HL-60 (cell line): ENCODE measurements at regions not wholly inside any gene's neighbourhood (a gene's known extent, or its start where the extent isn't known, plus 50 kb on each side); places are given as distances from the start of the nearest gene placed in this dataset.

Experiments
- DNase-seq, 2 experiments: peaks; one replicate each; pipeline ENCODE4 v3.0.0-alpha.2; 2010 to 2020; ENCODE audit warnings: low read depth in 1 of 2, low spot score in 1 of 2
- H3K27ac ChIP-seq: fragments of 250-450 bp; sonication (Bioruptor Pico); replicated peaks from 2 replicates; pipeline ENCODE4 v1.5.1; 2020; ENCODE audit warnings: mild to moderate bottlenecking, moderate library complexity
- H3K27me3 ChIP-seq: fragments of 250-450 bp; sonication (Bioruptor Pico); 2 replicates; pipeline ENCODE4 v1.5.1; 2021; ENCODE audit warnings: mild to moderate bottlenecking, moderate library complexity; ENCODE audit not compliant: insufficient read depth, poor library complexity, severe bottlenecking
- H3K4me3 ChIP-seq: replicated peaks from 2 replicates; pipeline ENCODE4 v1.5.1; 2011; ENCODE audit warnings: mild to moderate bottlenecking, control low read depth, low read length; ENCODE audit not compliant: insufficient read depth
- GABPA ChIP-seq: IDR thresholded peaks from 2 replicates; pipeline ENCODE4 v1.6.1; 2012; ENCODE audit warnings: low read depth
- POLR2AphosphoS5 ChIP-seq: IDR thresholded peaks from 2 replicates; pipeline ENCODE4 v1.6.1; 2012; ENCODE audit warnings: low read depth
- REST ChIP-seq: IDR thresholded peaks from 2 replicates; pipeline ENCODE4 v1.6.1; 2012; ENCODE audit warnings: low read depth; ENCODE audit not compliant: insufficient replicate concordance
- SPI1 ChIP-seq: IDR thresholded peaks from 2 replicates; pipeline ENCODE4 v1.6.1; 2012; ENCODE audit warnings: low read depth, mild to moderate bottlenecking, borderline replicate concordance
- TF ChIP-seq, protein P1 (sequence below): IDR thresholded peaks from one replicate; pipeline ENCODE4 v1.5.1; 2011; ENCODE audit warnings: low read length, control low read depth, inconsistent platforms; ENCODE audit not compliant: insufficient read depth

- peaks cover 3% of the 10 kb centered on the region for H3K27me3 ChIP-seq
- no peak for DNase-seq
- no peak overlapping the region for H3K27ac ChIP-seq
- H3K4me3 ChIP-seq: no peak overlapping the region
- TF ChIP-seq SPI1 (no peak), REST (no peak), POLR2AphosphoS5 (no peak), GABPA (no peak)
- TF ChIP-seq, protein P1, sequence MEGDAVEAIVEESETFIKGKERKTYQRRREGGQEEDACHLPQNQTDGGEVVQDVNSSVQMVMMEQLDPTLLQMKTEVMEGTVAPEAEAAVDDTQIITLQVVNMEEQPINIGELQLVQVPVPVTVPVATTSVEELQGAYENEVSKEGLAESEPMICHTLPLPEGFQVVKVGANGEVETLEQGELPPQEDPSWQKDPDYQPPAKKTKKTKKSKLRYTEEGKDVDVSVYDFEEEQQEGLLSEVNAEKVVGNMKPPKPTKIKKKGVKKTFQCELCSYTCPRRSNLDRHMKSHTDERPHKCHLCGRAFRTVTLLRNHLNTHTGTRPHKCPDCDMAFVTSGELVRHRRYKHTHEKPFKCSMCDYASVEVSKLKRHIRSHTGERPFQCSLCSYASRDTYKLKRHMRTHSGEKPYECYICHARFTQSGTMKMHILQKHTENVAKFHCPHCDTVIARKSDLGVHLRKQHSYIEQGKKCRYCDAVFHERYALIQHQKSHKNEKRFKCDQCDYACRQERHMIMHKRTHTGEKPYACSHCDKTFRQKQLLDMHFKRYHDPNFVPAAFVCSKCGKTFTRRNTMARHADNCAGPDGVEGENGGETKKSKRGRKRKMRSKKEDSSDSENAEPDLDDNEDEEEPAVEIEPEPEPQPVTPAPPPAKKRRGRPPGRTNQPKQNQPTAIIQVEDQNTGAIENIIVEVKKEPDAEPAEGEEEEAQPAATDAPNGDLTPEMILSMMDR: no peak
Measured at GRCh38 chr13:73138638-73139491, 80.1 kb downstream of the KLF5 start.

DNA sequence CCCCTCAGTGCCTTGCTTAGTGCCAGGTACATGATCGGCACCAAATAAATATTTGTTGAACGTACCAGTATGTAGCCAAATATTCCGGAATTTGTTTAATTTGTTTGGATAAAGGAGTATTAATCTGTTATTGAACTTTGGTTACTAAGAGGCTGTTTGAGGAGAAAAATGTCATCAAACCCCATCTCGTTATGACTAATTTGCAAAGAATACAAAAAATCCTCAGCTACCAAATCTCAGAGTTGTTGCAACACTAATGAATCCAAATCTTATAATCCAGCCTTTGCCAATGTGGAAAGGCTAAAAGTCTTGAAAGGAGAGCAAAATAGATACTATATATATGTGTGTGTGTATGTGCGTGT lies 79.5 kb downstream of the KLF5 start:
- Histone ChIP-seq H3K4me3 (no peak overlapping the region), H3K27ac (no peak overlapping the region), H3K27me3 (peaks cover 3% of the 10 kb centered on the region)
- TF ChIP-seq REST: no peak
- TF ChIP-seq SPI1: no peak
- TF ChIP-seq POLR2AphosphoS5: no peak
- no peak for TF ChIP-seq GABPA
- TF ChIP-seq, protein P1: no peak
- no peak for DNase-seq

- no peak overlapping the region for H3K4me3 ChIP-seq
- H3K27me3 ChIP-seq: peaks cover 3% of the 10 kb centered on the region
- TF ChIP-seq REST (no peak), SPI1 (no peak), POLR2AphosphoS5 (no peak), GABPA (no peak)
- TF ChIP-seq, protein P1: no peak
- H3K27ac ChIP-seq: no peak overlapping the region
- DNase-seq: no peak
Measured at GRCh38 chr13:73136776-73137175, 78.0 kb downstream of the KLF5 start.
